ENCODE measurements at regions not wholly inside any gene's neighbourhood (a gene's known extent, or its start where the extent isn't known, plus 50 kb on each side); places are given as distances from the start of the nearest gene placed in this dataset.

- Histone ChIP-seq H3K4me2 (ENCODE audit: low read length) (no peak overlapping the region), H3K9me3 (ENCODE audit: control insufficient read depth, low read length) (no peaks in the 10 kb centered on the region), H3K36me3 (ENCODE audit: control insufficient read depth, insufficient read depth, low read length) (no peaks in the 10 kb centered on the region), H3K9ac (no peak overlapping the region), H3K4me3 (ENCODE audit: low read depth, low read length) (no peak overlapping the region), H2AFZ (no peak overlapping the region), H3K27ac (no peak overlapping the region), H3K4me1 (no peaks in the 10 kb centered on the region), H3K27me3 (ENCODE audit: control insufficient read depth, insufficient read depth, low read length) (no peaks in the 10 kb centered on the region), H3K79me2 (no peaks in the 10 kb centered on the region)
- TF ChIP-seq CTCF (IDR thresholded peaks at IDR 0.05), result no peak
Measured at GRCh38 chr10:120022357-120022756, 129.8 kb downstream of the SEC23IP start.

GRCh38 chr10:120034236-120034635, 141.7 kb downstream of the SEC23IP start:
- Histone ChIP-seq H3K27me3 (ENCODE audit: control insufficient read depth, insufficient read depth, low read length) (no peaks in the 10 kb centered on the region), H2AFZ (no peak overlapping the region), H3K9me3 (ENCODE audit: control insufficient read depth, low read length) (no peaks in the 10 kb centered on the region), H3K36me3 (ENCODE audit: control insufficient read depth, insufficient read depth, low read length) (no peaks in the 10 kb centered on the region), H3K27ac (no peak overlapping the region), H3K79me2 (no peaks in the 10 kb centered on the region), H3K4me1 (no peaks in the 10 kb centered on the region), H3K9ac (no peak overlapping the region), H3K4me2 (ENCODE audit: low read length) (no peak overlapping the region), H3K4me3 (ENCODE audit: low read depth, low read length) (no peak overlapping the region)
- no peak for TF ChIP-seq CTCF (IDR thresholded peaks at IDR 0.05)

GRCh38 chr10:120039046-120039445, 146.5 kb downstream of the SEC23IP start:
- H2AFZ ChIP-seq, result no peak overlapping the region
- H3K4me3 ChIP-seq (ENCODE audit: low read depth, low read length), result no peak overlapping the region
- no peaks in the 10 kb centered on the region for H3K79me2 ChIP-seq
- H3K9me3 ChIP-seq (ENCODE audit: control insufficient read depth, low read length), result no peaks in the 10 kb centered on the region
- H3K4me2 ChIP-seq (ENCODE audit: low read length), result no peak overlapping the region
- H3K9ac ChIP-seq, result no peak overlapping the region
- no peaks in the 10 kb centered on the region for H3K4me1 ChIP-seq
- H3K36me3 ChIP-seq (ENCODE audit: control insufficient read depth, insufficient read depth, low read length), result no peaks in the 10 kb centered on the region
- no peak overlapping the region for H3K27ac ChIP-seq
- no peaks in the 10 kb centered on the region for H3K27me3 ChIP-seq (ENCODE audit: control insufficient read depth, insufficient read depth, low read length)
- no peak for TF ChIP-seq CTCF (IDR thresholded peaks at IDR 0.05)

GRCh38 chr10:120039826-120040225, 147.3 kb downstream of the SEC23IP start:
- H3K9ac ChIP-seq, result no peak overlapping the region
- no peaks in the 10 kb centered on the region for H3K4me1 ChIP-seq
- H2AFZ ChIP-seq, result no peak overlapping the region
- H3K27ac ChIP-seq, result no peak overlapping the region
- H3K27me3 ChIP-seq (ENCODE audit: control insufficient read depth, insufficient read depth, low read length), result no peaks in the 10 kb centered on the region
- H3K79me2 ChIP-seq, result no peaks in the 10 kb centered on the region
- no peak for TF ChIP-seq CTCF (IDR thresholded peaks at IDR 0.05)
- H3K4me3 ChIP-seq (ENCODE audit: low read depth, low read length), result no peak overlapping the region
- no peaks in the 10 kb centered on the region for H3K9me3 ChIP-seq (ENCODE audit: control insufficient read depth, low read length)
- H3K4me2 ChIP-seq (ENCODE audit: low read length), result no peak overlapping the region
- H3K36me3 ChIP-seq (ENCODE audit: control insufficient read depth, insufficient read depth, low read length), result no peaks in the 10 kb centered on the region

GRCh38 chr10:120041807-120042559, 149.5 kb downstream of the SEC23IP start:
- Histone ChIP-seq H3K79me2 (no peaks in the 10 kb centered on the region), H3K36me3 (ENCODE audit: control insufficient read depth, insufficient read depth, low read length) (no peaks in the 10 kb centered on the region), H3K9ac (no peak overlapping the region), H3K9me3 (ENCODE audit: control insufficient read depth, low read length) (no peaks in the 10 kb centered on the region), H3K27ac (no peak overlapping the region), H3K27me3 (ENCODE audit: control insufficient read depth, insufficient read depth, low read length) (no peaks in the 10 kb centered on the region), H3K4me2 (ENCODE audit: low read length) (no peak overlapping the region), H3K4me1 (no peaks in the 10 kb centered on the region), H3K4me3 (ENCODE audit: low read depth, low read length) (no peak overlapping the region), H2AFZ (no peak overlapping the region)
- TF ChIP-seq CTCF (IDR thresholded peaks at IDR 0.05), result no peak

All from parathyroid adenoma (tissue), 2 donors.